ENCODE measurements at regions not wholly inside any gene's neighbourhood (a gene's known extent, or its start where the extent isn't known, plus 50 kb on each side); places are given as distances from the start of the nearest gene placed in this dataset.

GRCh38 chr15:60128000-60128376, 123.9 kb downstream of the FOXB1 start:
- TF ChIP-seq CTCF (IDR thresholded peaks at IDR 0.05; ENCODE audit: borderline replicate concordance, extremely low read depth, low read length, poor library complexity, severe bottlenecking): no peak
- no peak for TF ChIP-seq EZH2 (IDR thresholded peaks at IDR 0.05; ENCODE audit: borderline replicate concordance, low read depth, low read length, severe bottlenecking)
